ENCODE measurements at regions not wholly inside any gene's neighbourhood (a gene's known extent, or its start where the extent isn't known, plus 50 kb on each side); places are given as distances from the start of the nearest gene placed in this dataset.

DNA sequence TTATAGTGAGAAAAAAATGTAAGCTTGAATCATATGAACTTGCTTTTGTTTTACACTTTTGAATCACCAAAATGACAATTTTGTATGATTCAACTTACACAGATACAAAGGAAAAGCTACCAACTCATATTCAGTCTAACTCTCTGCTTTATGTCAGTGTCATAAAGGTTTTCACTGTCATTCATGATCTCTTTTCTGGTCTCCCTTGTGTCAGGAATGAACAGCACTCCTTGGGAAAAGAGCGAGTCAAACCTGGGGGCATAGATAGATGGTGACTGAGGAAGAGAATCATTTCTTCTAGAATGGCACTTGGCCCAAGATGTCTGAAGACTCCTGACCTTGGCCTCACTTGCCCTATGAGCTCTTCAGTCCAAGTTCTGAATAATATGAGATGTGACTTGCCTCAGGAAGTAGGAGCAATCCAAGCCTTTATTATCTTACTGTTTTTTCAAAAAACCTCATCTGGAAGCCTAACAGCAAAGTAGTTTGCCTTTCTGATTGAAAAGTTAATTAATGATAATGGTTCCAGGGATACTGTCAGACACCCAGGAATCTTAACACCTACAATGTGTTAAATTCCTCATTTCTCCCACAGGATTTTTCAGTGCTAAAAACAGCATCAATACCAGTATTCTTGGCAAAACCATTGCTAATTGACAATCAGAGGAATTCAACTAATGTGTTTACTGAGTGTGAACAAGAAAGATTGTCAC lies 270.0 kb upstream of the HSF2 start:
- TF ChIP-seq, protein P1, sequence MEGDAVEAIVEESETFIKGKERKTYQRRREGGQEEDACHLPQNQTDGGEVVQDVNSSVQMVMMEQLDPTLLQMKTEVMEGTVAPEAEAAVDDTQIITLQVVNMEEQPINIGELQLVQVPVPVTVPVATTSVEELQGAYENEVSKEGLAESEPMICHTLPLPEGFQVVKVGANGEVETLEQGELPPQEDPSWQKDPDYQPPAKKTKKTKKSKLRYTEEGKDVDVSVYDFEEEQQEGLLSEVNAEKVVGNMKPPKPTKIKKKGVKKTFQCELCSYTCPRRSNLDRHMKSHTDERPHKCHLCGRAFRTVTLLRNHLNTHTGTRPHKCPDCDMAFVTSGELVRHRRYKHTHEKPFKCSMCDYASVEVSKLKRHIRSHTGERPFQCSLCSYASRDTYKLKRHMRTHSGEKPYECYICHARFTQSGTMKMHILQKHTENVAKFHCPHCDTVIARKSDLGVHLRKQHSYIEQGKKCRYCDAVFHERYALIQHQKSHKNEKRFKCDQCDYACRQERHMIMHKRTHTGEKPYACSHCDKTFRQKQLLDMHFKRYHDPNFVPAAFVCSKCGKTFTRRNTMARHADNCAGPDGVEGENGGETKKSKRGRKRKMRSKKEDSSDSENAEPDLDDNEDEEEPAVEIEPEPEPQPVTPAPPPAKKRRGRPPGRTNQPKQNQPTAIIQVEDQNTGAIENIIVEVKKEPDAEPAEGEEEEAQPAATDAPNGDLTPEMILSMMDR (IDR thresholded peaks at IDR 0.05): no peak
- no peak for TF ChIP-seq POLR2A (IDR thresholded peaks at IDR 0.05)
- no peak for TF ChIP-seq POLR2AphosphoS5 (IDR thresholded peaks at IDR 0.05)

Data from gastroesophageal sphincter (tissue), 3 donors.